ENCODE measurements at regions not wholly inside any gene's neighbourhood (a gene's known extent, or its start where the extent isn't known, plus 50 kb on each side); places are given as distances from the start of the nearest gene placed in this dataset.

DNA sequence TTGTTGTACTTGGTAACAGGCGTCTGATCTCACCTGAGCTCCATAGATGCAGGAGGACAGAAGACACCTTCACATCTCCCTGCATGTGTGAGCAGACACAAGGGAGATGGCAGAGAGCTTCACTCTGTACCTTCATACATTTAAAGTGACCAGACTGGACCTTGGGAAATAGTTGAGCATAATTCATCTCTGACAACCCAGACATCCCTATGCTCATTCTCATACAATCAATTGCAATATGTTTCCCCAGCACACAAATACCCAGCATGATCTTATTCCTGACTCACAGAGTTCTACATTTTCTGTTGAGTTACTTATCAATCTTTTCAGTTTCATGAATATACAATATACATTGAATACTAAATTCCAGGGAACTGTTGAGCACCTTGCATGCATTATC, 488.2 kb upstream of the API5 start:
- no peak for TF ChIP-seq CTCF (conservative IDR thresholded peaks at IDR 0.05 in 1 of 2, IDR thresholded peaks at IDR 0.05 in 1 of 2; ENCODE audit: extremely low read depth in 1 of 2, insufficient read depth in 1 of 2, low read depth in 1 of 2, low read length in 2 of 2)
- no peak for TF ChIP-seq EZH2 (IDR thresholded peaks at IDR 0.05; ENCODE audit: borderline replicate concordance, low read length)
